GM12865 (cell line): ENCODE measurements at regions not wholly inside any gene's neighbourhood (a gene's known extent, or its start where the extent isn't known, plus 50 kb on each side); places are given as distances from the start of the nearest gene placed in this dataset.

ENCODE experiments used
- DNase-seq: peaks from one replicate; pipeline ENCODE4 v3.0.0; 2010; ENCODE audit warnings: low read depth
- H3K4me3 ChIP-seq: 2 replicates; pipeline ENCODE4 v1.5.1; 2011; ENCODE audit warnings: mild to moderate bottlenecking, low read depth, low read length, control low read depth
- CTCF ChIP-seq: IDR thresholded peaks from 2 replicates; pipeline ENCODE4 v1.5.1; 2011; ENCODE audit warnings: low read length, control low read depth, low read depth, inconsistent platforms; ENCODE audit not compliant: insufficient read depth; ENCODE audit errors: missing control alignments

- no peak overlapping the region for H3K4me3 ChIP-seq
- no peak for TF ChIP-seq CTCF
Measured at GRCh38 chr4:120236873-120237272, 170.2 kb upstream of the MAD2L1 start.

GRCh38 chr4:120232050-120232449, 165.4 kb upstream of the MAD2L1 start:
- no peak for DNase-seq
- TF ChIP-seq CTCF, result no peak

More at GRCh38 chr4:120236873-120237272, 170.2 kb upstream of the MAD2L1 start:
- DNase-seq, result no peak

GRCh38 chr4:120228086-120228485, 161.4 kb upstream of the MAD2L1 start:
- no peak for DNase-seq
- no peak for TF ChIP-seq CTCF
- no peak overlapping the region for H3K4me3 ChIP-seq

More at GRCh38 chr4:120232050-120232449, 165.4 kb upstream of the MAD2L1 start:
- H3K4me3 ChIP-seq, result no peak overlapping the region

GRCh38 chr4:120227554-120227953, 160.9 kb upstream of the MAD2L1 start:
- no peak overlapping the region for H3K4me3 ChIP-seq
- TF ChIP-seq CTCF, result no peak

GRCh38 chr4:120225527-120225926, 158.9 kb upstream of the MAD2L1 start:
- no peak for DNase-seq
- no peak overlapping the region for H3K4me3 ChIP-seq
- no peak for TF ChIP-seq CTCF

More at GRCh38 chr4:120227554-120227953, 160.9 kb upstream of the MAD2L1 start:
- no peak for DNase-seq

- no peak for TF ChIP-seq CTCF
- no peak overlapping the region for H3K4me3 ChIP-seq
- DNase-seq, result no peak
Measured at GRCh38 chr4:120218981-120219380, 152.3 kb upstream of the MAD2L1 start.

GRCh38 chr4:120215350-120215749, 148.7 kb upstream of the MAD2L1 start:
- no peak for TF ChIP-seq CTCF
- no peak overlapping the region for H3K4me3 ChIP-seq
- no peak for DNase-seq
